Central memory CD4-positive, alpha-beta T cell (primary cell): ENCODE measurements at regions not wholly inside any gene's neighbourhood (a gene's known extent, or its start where the extent isn't known, plus 50 kb on each side); places are given as distances from the start of the nearest gene placed in this dataset.

Experiments used
- DNase-seq: peaks from one replicate; pipeline ENCODE4 v3.0.0; 2022

DNA sequence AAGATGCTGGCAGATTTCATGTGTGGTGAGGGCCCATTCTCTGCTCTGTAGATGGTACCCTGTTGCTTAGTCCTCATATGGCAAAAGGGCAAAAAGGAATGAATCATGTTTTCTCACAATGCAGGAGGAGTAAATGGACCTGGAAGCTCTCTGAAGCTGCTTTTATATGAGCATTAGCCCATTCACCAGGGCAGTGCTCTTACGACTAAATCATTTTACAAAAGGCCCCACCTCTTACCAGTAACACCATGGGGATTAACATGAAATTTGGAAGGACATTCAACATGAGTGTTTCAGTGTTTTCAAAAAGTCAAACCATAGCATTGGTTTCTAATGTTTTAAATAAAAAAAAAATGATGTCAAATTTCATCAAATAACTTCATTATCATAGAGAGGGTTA, 495.7 kb upstream of the CBLB start:
- no peak for DNase-seq

DNA sequence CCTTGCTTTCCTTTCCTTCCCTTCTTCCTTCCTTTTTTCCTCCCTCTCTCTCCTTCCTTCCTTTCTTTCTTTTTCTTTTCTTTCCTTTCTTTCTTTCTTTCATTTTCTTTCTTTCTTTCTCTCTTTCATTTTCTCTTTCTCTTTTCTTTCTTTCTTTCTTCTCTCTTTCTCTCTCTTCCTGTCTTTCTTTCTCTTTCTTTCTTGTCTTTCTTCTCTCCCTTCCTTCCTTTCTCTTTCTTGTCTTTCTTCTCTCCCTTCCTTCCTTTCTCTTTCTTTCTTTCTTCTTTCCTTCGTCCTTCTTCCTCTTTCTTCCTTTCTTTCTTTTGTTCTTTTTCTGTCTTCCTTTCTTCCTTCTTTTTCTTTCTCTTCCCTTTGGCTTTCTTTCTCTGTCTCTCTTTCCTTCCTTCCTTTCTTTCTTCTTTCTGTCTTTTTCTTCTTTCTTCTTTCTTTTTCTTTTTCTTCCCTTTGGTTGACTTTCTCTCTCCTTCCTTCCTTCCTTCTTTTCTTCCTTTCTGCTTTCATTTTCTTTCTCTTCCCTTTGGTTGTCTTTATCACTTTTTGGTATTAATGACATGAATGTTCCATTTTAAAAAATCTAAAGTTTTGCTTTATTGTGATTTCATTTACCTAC, 496.4 kb upstream of the CBLB start:
- DNase-seq: no peak

GRCh38 chr3:106366352-106366751, 497.5 kb upstream of the CBLB start:
- DNase-seq: no peak

DNA sequence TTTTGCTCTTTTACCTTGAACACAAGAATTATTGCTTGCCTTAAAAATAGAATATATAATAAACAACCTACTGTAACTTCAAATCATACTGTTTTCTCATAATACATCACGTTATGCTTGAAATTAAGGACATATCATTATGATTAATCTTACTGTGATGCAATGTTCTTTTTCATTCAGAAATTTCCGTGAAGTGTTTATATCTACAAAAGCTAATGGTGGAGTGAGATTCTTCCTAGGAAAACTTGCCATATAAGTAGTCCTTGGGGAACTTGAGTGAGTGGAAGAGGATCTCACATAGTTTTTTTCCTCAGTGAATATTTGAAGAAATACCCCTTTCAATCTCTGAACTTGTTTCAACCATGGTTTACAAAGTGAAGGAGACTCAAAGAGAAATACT, 498.7 kb upstream of the CBLB start:
- no peak for DNase-seq

GRCh38 chr3:106371221-106371970, 502.6 kb upstream of the CBLB start:
- no peak for DNase-seq

- no peak for DNase-seq
Measured at GRCh38 chr3:106371971-106372805, 503.4 kb upstream of the CBLB start.

- no peak for DNase-seq
Measured at GRCh38 chr3:106372806-106373190, 504.0 kb upstream of the CBLB start.

- no peak for DNase-seq
Measured at GRCh38 chr3:106376016-106376570, 507.3 kb upstream of the CBLB start.

DNA sequence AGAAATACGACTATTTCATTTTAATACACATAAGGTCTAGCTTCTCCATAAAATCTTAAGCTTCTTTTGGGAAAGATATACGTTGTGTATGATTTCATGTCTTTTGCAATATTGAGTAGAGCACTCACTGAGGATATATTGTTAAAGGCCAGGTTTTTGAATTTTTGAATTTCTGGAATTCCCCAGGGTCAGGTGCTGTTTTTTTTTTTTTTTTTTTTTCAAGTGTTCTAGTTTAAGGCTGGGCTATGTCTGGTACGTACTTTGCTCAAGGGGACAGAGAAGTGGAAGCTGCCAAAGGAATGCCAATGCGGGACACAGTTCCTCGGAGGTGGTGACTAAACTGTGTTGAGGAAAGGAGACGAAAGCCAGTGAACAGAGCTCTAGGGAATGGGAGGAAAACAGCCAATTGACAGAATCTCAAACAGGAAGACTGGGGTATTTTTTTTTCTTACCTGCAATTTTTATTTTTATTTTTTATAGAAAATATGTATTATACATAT, 510.5 kb upstream of the CBLB start:
- DNase-seq: no peak

DNA sequence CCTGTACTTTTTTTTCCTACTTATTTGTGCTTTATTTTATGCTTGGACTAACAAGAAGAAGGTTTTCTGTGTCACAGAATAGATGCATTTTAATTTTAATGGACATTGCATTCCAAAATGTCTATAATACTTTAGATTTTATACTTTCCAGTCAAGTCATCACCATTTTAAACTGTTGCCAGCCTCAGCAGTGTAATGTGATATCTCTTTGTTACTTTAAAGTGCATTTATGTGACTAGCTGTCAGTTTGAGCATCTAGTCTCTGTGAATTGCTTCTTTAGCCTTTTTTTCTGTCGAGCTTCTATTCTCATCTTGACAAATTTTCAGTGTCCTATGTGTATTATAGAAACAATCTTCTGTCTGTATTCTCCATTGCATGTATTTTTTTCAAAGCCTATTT, 511.4 kb upstream of the CBLB start:
- no peak for DNase-seq

DNA sequence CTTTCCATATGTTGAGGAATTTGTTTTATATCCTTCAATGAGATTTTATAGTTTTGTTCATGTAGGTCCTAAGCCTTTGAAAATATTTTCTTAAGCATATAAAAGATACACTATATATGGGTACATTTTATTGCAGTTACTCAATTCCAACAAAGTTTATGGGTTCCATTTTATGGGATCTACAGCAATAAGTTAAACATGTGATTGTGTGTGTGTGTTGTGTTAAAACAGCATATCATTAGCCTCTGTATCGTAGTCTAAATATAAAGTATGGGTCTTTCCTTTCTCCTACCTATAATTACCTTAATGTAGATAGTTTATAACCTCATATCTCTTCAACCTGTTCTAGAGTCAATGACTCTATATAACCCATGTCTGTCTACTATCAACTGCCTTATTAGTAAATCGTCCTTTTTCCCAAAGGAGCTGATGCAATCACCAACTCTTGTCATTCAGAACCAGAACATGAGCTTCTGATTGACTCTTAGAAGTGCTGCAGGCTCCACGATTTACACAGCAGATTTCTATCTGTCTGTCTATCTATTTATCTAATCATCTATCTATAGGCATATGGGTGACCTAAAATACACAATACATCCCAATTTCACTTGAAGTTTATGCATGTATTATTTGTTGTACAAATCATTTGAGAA, 512.6 kb upstream of the CBLB start:
- no peak for DNase-seq

- no peak for DNase-seq
Measured at GRCh38 chr3:106381939-106382335, 513.1 kb upstream of the CBLB start.

GRCh38 chr3:106386050-106386449, 517.2 kb upstream of the CBLB start:
- no peak for DNase-seq

- no peak for DNase-seq
Measured at GRCh38 chr3:106392915-106393314, 524.1 kb upstream of the CBLB start.

GRCh38 chr3:106397006-106397405, 528.2 kb upstream of the CBLB start:
- no peak for DNase-seq

DNA sequence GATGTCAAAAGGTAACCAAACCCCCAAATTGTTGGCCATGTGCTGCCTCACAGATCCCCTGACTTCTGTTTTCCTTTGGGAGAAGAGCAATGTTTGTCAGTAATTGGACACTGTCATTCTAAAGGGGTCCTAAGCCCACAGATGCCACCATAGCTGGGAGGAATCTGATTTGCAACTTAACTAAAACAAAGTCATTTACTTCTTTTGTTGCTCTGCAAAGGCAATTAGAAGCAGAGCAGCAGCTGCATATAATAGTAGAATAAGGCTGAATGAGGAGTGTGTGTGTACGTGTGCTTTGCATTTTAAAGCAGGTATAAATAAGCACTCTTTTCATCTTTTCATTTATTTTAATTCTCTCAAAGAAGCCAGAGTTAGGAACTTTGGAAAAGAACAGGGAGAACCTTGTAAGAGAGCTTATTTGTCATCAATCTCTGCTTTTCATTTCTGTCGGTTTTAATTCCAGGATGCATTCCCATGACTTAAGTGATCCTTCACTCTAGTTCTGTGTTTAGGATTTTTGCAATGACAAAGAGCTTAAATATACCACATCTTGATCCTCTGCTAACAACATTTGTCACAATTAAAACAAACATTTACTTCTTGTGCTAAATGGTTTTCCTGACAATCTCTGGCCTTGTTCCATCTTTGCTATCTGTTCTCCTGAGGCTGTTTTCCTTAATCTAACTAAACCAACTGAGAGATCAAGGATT, 530.2 kb upstream of the CBLB start:
- no peak for DNase-seq

- DNase-seq: no peak
Measured at GRCh38 chr3:106399761-106400160, 530.9 kb upstream of the CBLB start.

DNA sequence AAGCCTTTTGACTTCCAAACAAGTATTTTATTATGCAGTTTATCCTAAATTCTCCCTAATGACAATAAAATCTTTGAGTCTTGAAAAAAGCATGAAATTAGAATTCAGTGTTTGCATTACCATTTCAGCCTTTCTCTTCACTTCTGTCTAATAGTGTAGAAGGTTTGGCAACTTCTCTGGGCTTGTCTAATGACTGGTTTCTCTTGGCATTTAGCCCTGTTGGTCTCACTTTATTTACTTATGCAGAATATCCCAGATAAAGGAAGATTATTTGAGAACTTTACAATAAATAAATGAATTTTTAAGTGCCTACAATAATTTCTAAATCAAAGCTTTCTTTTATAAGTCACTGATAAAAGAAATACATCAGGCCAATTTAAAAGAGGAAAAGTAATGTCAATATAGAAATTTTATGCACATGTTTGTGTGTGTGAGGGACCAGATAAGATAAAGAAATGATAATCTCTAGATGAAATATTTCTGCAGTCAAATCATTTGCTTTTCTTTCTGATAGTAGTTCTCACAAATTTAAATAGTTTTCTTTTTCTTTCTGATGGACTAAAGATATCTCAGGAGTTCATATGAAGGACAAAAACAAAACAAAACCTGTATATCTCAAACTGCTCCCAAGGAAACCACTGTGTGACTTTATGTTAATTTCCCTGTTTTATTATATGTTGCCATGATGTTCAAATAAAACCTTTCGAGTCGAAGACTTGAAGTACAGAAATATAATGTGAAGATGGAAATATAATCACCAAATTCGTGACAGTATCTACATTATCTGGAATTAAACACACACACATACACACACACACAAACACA, 533.1 kb upstream of the CBLB start:
- no peak for DNase-seq

DNA sequence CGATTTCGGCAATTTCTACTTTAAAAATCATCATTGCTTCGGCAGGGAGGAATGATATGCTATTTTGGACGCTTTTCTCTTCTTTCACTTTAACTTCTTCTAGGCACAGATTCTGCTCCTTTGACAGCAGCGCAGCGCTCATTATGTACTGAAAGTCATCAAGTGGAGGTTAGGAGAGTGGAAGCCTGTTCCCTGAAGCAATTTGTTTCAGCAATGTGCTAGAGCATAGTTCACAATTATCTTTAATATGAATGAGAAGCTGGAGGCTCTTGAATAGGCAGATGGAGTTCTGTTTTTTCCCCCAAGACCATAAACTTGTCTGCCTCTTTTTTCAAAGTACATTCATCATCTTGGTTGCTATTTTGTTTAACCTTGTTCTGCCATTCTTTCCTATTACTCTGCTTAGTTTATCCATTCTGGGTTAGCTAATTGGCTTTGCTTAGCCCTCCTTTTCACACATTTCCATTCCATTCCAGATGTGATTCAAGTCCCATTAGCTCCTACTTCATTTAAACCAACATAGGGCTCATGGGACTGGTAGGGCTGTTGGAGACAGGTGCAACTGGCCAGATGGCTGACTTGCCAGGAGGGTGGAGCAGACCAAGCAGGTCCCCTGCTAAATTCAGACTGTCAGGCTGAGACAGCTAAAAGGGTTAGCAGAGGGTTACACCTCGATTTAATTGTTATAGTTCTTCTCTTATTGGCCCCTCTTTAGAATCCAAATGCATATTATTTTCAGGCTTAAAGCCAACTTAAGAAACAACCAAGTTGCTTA, 534.7 kb upstream of the CBLB start:
- DNase-seq: no peak

DNA sequence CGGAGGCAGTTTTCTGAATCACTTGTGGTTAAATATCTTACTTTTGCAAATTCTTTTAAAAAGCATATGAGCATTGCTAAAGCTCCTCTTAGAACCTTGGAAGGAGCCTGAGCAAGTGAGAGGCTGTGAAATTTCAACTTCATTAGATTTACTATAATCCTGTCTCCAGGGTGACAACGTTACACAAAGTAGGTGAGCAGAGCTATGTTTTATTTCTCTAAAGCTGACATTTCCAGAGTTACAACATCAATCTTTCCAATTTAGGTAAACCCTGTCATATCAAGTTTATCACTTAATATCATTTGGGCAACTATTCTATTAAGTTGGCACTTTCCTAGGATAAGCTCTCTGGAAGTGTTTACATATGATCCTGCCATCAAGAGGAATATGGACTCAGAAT, 544.9 kb upstream of the CBLB start:
- DNase-seq: no peak
